VCaP (cell line): ENCODE measurements at regions not wholly inside any gene's neighbourhood (a gene's known extent, or its start where the extent isn't known, plus 50 kb on each side); places are given as distances from the start of the nearest gene placed in this dataset.

Experiments used
- H3K27ac ChIP-seq: fragments of 450-650 bp; 2 replicates; pipeline ENCODE4 v1.5.1; 2017
- TF ChIP-seq, protein P1 (sequence below): fragments of 450-650 bp; conservative IDR thresholded peaks from 2 replicates; pipeline ENCODE4 v1.5.1; 2017; ENCODE audit warnings: mild to moderate bottlenecking, moderate library complexity

DNA sequence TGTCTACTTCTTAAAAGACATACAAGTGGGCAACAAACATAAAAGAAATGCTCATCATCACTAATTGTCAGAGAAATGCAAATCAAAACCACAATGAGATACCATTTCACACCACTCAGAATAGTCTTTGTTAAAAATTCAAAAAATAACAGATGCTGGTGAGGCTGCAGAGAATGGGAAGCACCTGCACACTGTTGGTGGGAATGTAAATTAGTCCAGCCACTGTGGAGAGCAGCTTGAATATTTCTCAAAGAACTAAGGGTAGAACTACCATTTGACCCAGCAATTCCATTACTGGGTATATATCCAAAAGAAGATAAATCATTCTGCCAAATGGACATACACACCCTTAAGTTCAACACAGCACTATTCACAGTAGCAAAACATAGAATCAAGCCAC is 61.8 kb upstream of the STEAP1 start:
- no peak overlapping the region for H3K27ac ChIP-seq
- TF ChIP-seq, protein P1, sequence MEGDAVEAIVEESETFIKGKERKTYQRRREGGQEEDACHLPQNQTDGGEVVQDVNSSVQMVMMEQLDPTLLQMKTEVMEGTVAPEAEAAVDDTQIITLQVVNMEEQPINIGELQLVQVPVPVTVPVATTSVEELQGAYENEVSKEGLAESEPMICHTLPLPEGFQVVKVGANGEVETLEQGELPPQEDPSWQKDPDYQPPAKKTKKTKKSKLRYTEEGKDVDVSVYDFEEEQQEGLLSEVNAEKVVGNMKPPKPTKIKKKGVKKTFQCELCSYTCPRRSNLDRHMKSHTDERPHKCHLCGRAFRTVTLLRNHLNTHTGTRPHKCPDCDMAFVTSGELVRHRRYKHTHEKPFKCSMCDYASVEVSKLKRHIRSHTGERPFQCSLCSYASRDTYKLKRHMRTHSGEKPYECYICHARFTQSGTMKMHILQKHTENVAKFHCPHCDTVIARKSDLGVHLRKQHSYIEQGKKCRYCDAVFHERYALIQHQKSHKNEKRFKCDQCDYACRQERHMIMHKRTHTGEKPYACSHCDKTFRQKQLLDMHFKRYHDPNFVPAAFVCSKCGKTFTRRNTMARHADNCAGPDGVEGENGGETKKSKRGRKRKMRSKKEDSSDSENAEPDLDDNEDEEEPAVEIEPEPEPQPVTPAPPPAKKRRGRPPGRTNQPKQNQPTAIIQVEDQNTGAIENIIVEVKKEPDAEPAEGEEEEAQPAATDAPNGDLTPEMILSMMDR: no peak

DNA sequence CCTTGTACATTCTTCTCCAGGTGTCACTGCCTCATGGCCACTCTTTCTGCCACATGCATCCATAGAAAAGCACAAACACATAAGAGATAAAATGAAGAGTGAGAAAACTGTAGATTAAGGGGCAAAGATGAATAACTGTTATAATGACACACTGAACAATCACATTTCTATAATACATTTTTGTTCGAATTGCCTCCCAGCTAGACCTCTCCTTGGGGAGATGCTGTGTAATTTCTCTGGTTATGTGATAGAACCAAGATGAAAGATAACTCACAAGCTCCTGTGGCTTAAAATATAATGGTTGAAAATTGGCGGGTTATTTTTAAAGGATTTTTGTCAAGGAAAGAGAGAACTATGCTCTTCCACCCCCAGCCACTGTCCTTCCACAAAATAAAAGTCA is 60.2 kb upstream of the STEAP1 start:
- H3K27ac ChIP-seq: no peak overlapping the region
- TF ChIP-seq, protein P1: no peak
